Naive thymus-derived CD4-positive, alpha-beta T cell (primary cell): ENCODE measurements at regions not wholly inside any gene's neighbourhood (a gene's known extent, or its start where the extent isn't known, plus 50 kb on each side); places are given as distances from the start of the nearest gene placed in this dataset.
"Not testable (repeated sequence)": the region's sequence is repeated elsewhere in the genome, so short reads cannot be mapped to it uniquely, and the experiment has no call there.

Source experiments
- ATAC-seq: fragments of 150-1000 bp; cut with Tn5 transposase; 2 replicates; pipeline ENCODE4 v1.10.0; 2021; ENCODE audit warnings: mild to moderate bottlenecking, moderate library complexity
- CTCF ChIA-PET: fragments of 350-600 bp; sonication (Branson Sonifier 250); formaldehyde crosslinking; loops from one replicate; lab custom pipeline; 2021; ENCODE audit warnings: antibody characterized with exemption; lab: Charles Lee
- POLR2A ChIA-PET: fragments of 350-600 bp; sonication (Branson Sonifier 250); formaldehyde crosslinking; loops from one replicate; lab custom pipeline; 2021; ENCODE audit warnings: antibody characterized with exemption, inconsistent platforms; lab: Charles Lee
- DNase-seq, 9 donors: peaks; one replicate each; pipeline versions ENCODE4 v3.0.0 to v3.0.0-alpha.2; 2020 to 2022; ENCODE audit warnings: mixed read lengths in 1 of 9
- H3K27ac ChIP-seq: one replicate; pipeline ENCODE4 v1.7.0; 2013; ENCODE audit warnings: mild to moderate bottlenecking, low read depth, low read length, moderate library complexity
- H3K27me3 ChIP-seq, 2 donors: one replicate each; pipeline ENCODE4 v1.7.0; 2013; ENCODE audit warnings: low read length in 2 of 2, mild to moderate bottlenecking in 2 of 2, moderate library complexity in 2 of 2; ENCODE audit not compliant: control insufficient read depth in 2 of 2, insufficient read depth in 2 of 2
- H3K36me3 ChIP-seq, 3 experiments: 1 replicate in 2 of 3; 2 replicates in 1 of 3; pipeline ENCODE4 v1.7.0; 2013; ENCODE audit warnings: low read length in 3 of 3, mild to moderate bottlenecking in 3 of 3, moderate library complexity in 1 of 3; ENCODE audit not compliant: insufficient read depth in 3 of 3, control insufficient read depth in 2 of 3
- H3K4me1 ChIP-seq, 2 donors: one replicate each; pipeline ENCODE4 v1.7.0; 2013; ENCODE audit warnings: low read length in 2 of 2, mild to moderate bottlenecking in 2 of 2, moderate library complexity in 1 of 2; ENCODE audit not compliant: control insufficient read depth in 2 of 2, insufficient read depth in 2 of 2
- H3K4me3 ChIP-seq: 2 replicates; pipeline ENCODE4 v1.7.0; 2013; ENCODE audit warnings: mild to moderate bottlenecking, low read length
- H3K9me3 ChIP-seq, 3 experiments: 1 replicate in 2 of 3; 2 replicates in 1 of 3; pipeline ENCODE4 v1.7.0; 2013; ENCODE audit warnings: low read length in 3 of 3; ENCODE audit not compliant: control insufficient read depth in 2 of 3
- H3K27ac Mint-ChIP-seq, 9 donors: one replicate each; pipeline ENCODE4 v1.8.0; 2020 to 2022; ENCODE audit warnings: mixed read lengths in 9 of 9, mild to moderate bottlenecking in 8 of 9, moderate library complexity in 5 of 9, inconsistent platforms in 2 of 9
- H3K27me3 Mint-ChIP-seq, 5 donors: one replicate each; pipeline ENCODE4 v1.8.0; 2021 to 2022; ENCODE audit warnings: mixed read lengths in 5 of 5, mild to moderate bottlenecking in 1 of 5
- H3K36me3 Mint-ChIP-seq, 5 donors: one replicate each; pipeline ENCODE4 v1.8.0; 2020 to 2022; ENCODE audit warnings: mixed read lengths in 5 of 5, mild to moderate bottlenecking in 3 of 5, inconsistent platforms in 1 of 5
- H3K4me1 Mint-ChIP-seq, 7 donors: one replicate each; pipeline ENCODE4 v1.8.0; 2020 to 2022; ENCODE audit warnings: mixed read lengths in 7 of 7, mild to moderate bottlenecking in 3 of 7, inconsistent platforms in 1 of 7
- H3K4me3 Mint-ChIP-seq, 10 donors: one replicate each; pipeline ENCODE4 v1.8.0; 2020 to 2022; ENCODE audit warnings: mild to moderate bottlenecking in 10 of 10, mixed read lengths in 10 of 10, moderate library complexity in 6 of 10, inconsistent platforms in 2 of 10
- H3K9me3 Mint-ChIP-seq, 11 donors: one replicate each; pipeline ENCODE4 v1.8.0; 2020 to 2022; ENCODE audit warnings: mixed read lengths in 11 of 11, mild to moderate bottlenecking in 4 of 11, inconsistent platforms in 1 of 11, moderate library complexity in 1 of 11
- intact Hi-C, 2 donors: fragments of 100-400 bp; cut with micrococcal nuclease; formaldehyde crosslinking; loops; one replicate each; pipeline ENCODE4 v1.15.1; 2023

GRCh38 chr12:107375231-107375630 lies 281.9 kb upstream of the CRY1 start:
- intact Hi-C loops, result no loop called here
- Histone ChIP-seq H3K4me1 (peaks cover 39 to 49% of the 10 kb centered on the region in 2 donors), H3K4me3 (no peak overlapping the region), H3K27ac (no peak overlapping the region), H3K9me3 (no peaks in the 10 kb centered on the region), H3K27me3 (no peaks in the 10 kb centered on the region), H3K36me3 (no peaks in the 10 kb centered on the region)
- DNase-seq (no peak), ATAC-seq (no peak)
- no peak overlapping the region for H3K4me3 Mint-ChIP-seq
- H3K9me3 Mint-ChIP-seq, result peaks cover 0 to 2% (median 0%) of the 10 kb centered on the region in 11 donors
- POLR2A ChIA-PET, result interaction anchor here (0.9 to 7.0 kb wide), 4 partner anchors 9 to 54 kb away, joined by 3 to 112 read pairs (median 6); a partner anchor contains a TSS
- peak overlapping the region in 8 of 9 donors; percentile 14 to 97 (median 91) for H3K27ac Mint-ChIP-seq
- H3K36me3 Mint-ChIP-seq, result peaks cover 0 to 2% (median 0%) of the 10 kb centered on the region in 5 donors
- H3K4me1 Mint-ChIP-seq, result peaks cover 55 to 81% (median 71%) of the 10 kb centered on the region in 7 donors
- CTCF ChIA-PET, result interaction anchor here (0.7 to 2.4 kb wide), 2 partner anchors 54 to 58 kb away, joined by 3 to 7 read pairs; no protein-coding TSS in a partner anchor
- no peaks in the 10 kb centered on the region for H3K27me3 Mint-ChIP-seq

GRCh38 chr12:107377596-107378385 lies 284.4 kb upstream of the CRY1 start:
- Mint-ChIP-seq H3K4me1 (peaks cover 37 to 71% (median 58%) of the 10 kb centered on the region in 7 donors), H3K9me3 (peaks cover 0 to 2% (median 0%) of the 10 kb centered on the region in 11 donors), H3K27me3 (no peaks in the 10 kb centered on the region), H3K27ac (peak overlapping the region in 3 of 9 donors; percentile 34 to 52 (median 37)), H3K36me3 (peaks cover 0 to 5% (median 0%) of the 10 kb centered on the region in 5 donors), H3K4me3 (no peak overlapping the region)
- no peaks in the 10 kb centered on the region for H3K9me3 ChIP-seq
- H3K4me3 ChIP-seq, result no peak overlapping the region
- intact Hi-C loops, result no loop called here
- DNase-seq, result no peak
- POLR2A ChIA-PET, result interaction anchor here (2.9 kb wide), 1 partner anchor 58 kb away, joined by 10 read pairs; no protein-coding TSS in a partner anchor
- H3K36me3 ChIP-seq, result no peaks in the 10 kb centered on the region
- H3K27me3 ChIP-seq, result no peaks in the 10 kb centered on the region
- CTCF ChIA-PET, result no interaction called here
- no peak for ATAC-seq
- peaks cover 17 to 23% of the 10 kb centered on the region in 2 donors for H3K4me1 ChIP-seq
- H3K27ac ChIP-seq, result no peak overlapping the region

- DNase-seq (no peak), ATAC-seq (no peak)
- POLR2A ChIA-PET, result interaction anchor here (0.6 to 2.9 kb wide), 2 partner anchors 18 to 58 kb away, joined by 4 to 10 read pairs; no protein-coding TSS in a partner anchor
- Histone ChIP-seq H3K4me3 (no peak overlapping the region), H3K4me1 (peaks cover 9 to 15% of the 10 kb centered on the region in 2 donors), H3K36me3 (no peaks in the 10 kb centered on the region), H3K9me3 (no peaks in the 10 kb centered on the region), H3K27ac (no peak overlapping the region), H3K27me3 (no peaks in the 10 kb centered on the region)
- peak overlapping the region in 1 of 9 donors; percentile 54 for H3K27ac Mint-ChIP-seq
- peaks cover 0 to 5% (median 0%) of the 10 kb centered on the region in 5 donors for H3K36me3 Mint-ChIP-seq
- CTCF ChIA-PET, result no interaction called here
- H3K4me1 Mint-ChIP-seq, result peaks cover 29 to 63% (median 50%) of the 10 kb centered on the region in 7 donors
- H3K4me3 Mint-ChIP-seq, result no peak overlapping the region
- H3K27me3 Mint-ChIP-seq, result no peaks in the 10 kb centered on the region
- peaks cover 0 to 2% (median 0%) of the 10 kb centered on the region in 11 donors for H3K9me3 Mint-ChIP-seq
- intact Hi-C loops, result no loop called here
Observed at GRCh38 chr12:107378609-107379008, 285.3 kb upstream of the CRY1 start.

- Mint-ChIP-seq H3K4me1 (peaks cover 22 to 63% (median 48%) of the 10 kb centered on the region in 7 donors), H3K27ac (peak overlapping the region in 1 of 9 donors; percentile 38)
- ATAC-seq, H3K27me3 Mint-ChIP-seq, H3K9me3 ChIP-seq, CTCF ChIA-PET, H3K36me3 ChIP-seq, H3K27ac ChIP-seq, H3K27me3 ChIP-seq, DNase-seq, H3K9me3 Mint-ChIP-seq, H3K4me1 ChIP-seq, H3K4me3 Mint-ChIP-seq, intact Hi-C loops, H3K36me3 Mint-ChIP-seq, H3K4me3 ChIP-seq: not testable (repeated sequence)
- POLR2A ChIA-PET, result interaction anchor here (1.0 to 2.9 kb wide), 2 partner anchors 23 to 59 kb away, joined by 3 to 10 read pairs; no protein-coding TSS in a partner anchor
Observed at GRCh38 chr12:107379142-107379851, 285.9 kb upstream of the CRY1 start.

- CTCF ChIA-PET, result no interaction called here
- peaks cover 0 to under 1% of the 10 kb centered on the region in 2 donors for H3K4me1 ChIP-seq
- no peak overlapping the region for H3K4me3 Mint-ChIP-seq
- H3K9me3 Mint-ChIP-seq, result peaks cover 0 to 2% (median 0%) of the 10 kb centered on the region in 11 donors
- ATAC-seq (no peak), DNase-seq (no peak)
- peak overlapping the region in 1 of 9 donors; percentile 38 for H3K27ac Mint-ChIP-seq
- H3K9me3 ChIP-seq, result no peaks in the 10 kb centered on the region
- H3K4me3 ChIP-seq, result no peak overlapping the region
- no peaks in the 10 kb centered on the region for H3K27me3 Mint-ChIP-seq
- H3K27ac ChIP-seq, result no peak overlapping the region
- no peaks in the 10 kb centered on the region for H3K27me3 ChIP-seq
- POLR2A ChIA-PET, result interaction anchor here (1.0 kb wide), 1 partner anchor 23 kb away, joined by 3 read pairs; no protein-coding TSS in a partner anchor
- peaks cover 0 to 5% (median 0%) of the 10 kb centered on the region in 5 donors for H3K36me3 Mint-ChIP-seq
- H3K4me1 Mint-ChIP-seq, result peaks cover 16 to 57% (median 41%) of the 10 kb centered on the region in 7 donors
- no peaks in the 10 kb centered on the region for H3K36me3 ChIP-seq
- intact Hi-C loops, result no loop called here
Observed at GRCh38 chr12:107379852-107380567, 286.7 kb upstream of the CRY1 start.

GRCh38 chr12:107384645-107385044 lies 291.3 kb upstream of the CRY1 start:
- Histone ChIP-seq H3K9me3 (no peaks in the 10 kb centered on the region), H3K4me3 (no peak overlapping the region), H3K27ac (no peak overlapping the region), H3K36me3 (no peaks in the 10 kb centered on the region), H3K27me3 (no peaks in the 10 kb centered on the region), H3K4me1 (peaks cover 0 to 14% of the 10 kb centered on the region in 2 donors)
- Mint-ChIP-seq H3K4me3 (no peak overlapping the region), H3K36me3 (peaks cover 0 to 21% (median 0%) of the 10 kb centered on the region in 5 donors), H3K9me3 (peaks cover 0 to 7% (median 0%) of the 10 kb centered on the region in 11 donors), H3K27ac (no peak overlapping the region), H3K4me1 (peaks cover 24 to 61% (median 41%) of the 10 kb centered on the region in 7 donors), H3K27me3 (no peaks in the 10 kb centered on the region)
- ATAC-seq (no peak), DNase-seq (no peak)
- ChIA-PET POLR2A (interaction anchor here (1.2 kb wide), 1 partner anchor 10 kb away, joined by 5 read pairs; no protein-coding TSS in a partner anchor), CTCF (no interaction called here)
- intact Hi-C loops, result no loop called here
